NAMALWA (cell line): ENCODE measurements at regions not wholly inside any gene's neighbourhood (a gene's known extent, or its start where the extent isn't known, plus 50 kb on each side); places are given as distances from the start of the nearest gene placed in this dataset.
"Not testable (repeated sequence)": the region's sequence is repeated elsewhere in the genome, so short reads cannot be mapped to it uniquely, and the experiment has no call there.

Experiments
- DNase-seq: peaks from one replicate; pipeline ENCODE4 v3.0.0-alpha.2; 2015; ENCODE audit warnings: low spot score

GRCh38 chr5:14942212-14942611, 70.6 kb upstream of the ANKH start:
- DNase-seq = no peak

- no peak for DNase-seq
Observed at GRCh38 chr5:14937254-14937653, 65.7 kb upstream of the ANKH start.

DNA sequence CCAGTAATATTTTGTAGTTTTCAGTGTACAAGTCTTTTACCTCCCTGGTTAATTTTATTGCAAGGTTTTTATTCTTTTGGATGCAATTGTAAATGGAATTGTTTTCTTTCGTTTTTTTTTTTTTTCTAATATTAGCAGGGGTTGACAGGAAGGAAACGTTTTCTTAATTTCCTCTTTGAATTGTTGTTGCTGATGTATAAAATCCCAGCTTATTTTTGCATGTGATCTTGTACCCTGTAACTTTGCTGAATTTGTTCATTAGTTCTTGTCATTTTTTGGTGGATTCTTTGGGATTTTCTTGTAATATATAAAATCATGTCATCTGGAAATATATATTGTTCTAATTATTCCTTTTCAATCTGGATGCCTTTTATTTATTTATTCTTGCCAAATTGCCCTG, 65.0 kb upstream of the ANKH start:
- DNase-seq = no peak

- DNase-seq = no peak
Observed at GRCh38 chr5:14935341-14935740, 63.8 kb upstream of the ANKH start.

GRCh38 chr5:14932902-14933469, 61.4 kb upstream of the ANKH start:
- no peak for DNase-seq

GRCh38 chr5:14930486-14930885, 58.9 kb upstream of the ANKH start:
- no peak for DNase-seq

- no peak for DNase-seq
Observed at GRCh38 chr5:14929293-14930065, 57.9 kb upstream of the ANKH start.

DNA sequence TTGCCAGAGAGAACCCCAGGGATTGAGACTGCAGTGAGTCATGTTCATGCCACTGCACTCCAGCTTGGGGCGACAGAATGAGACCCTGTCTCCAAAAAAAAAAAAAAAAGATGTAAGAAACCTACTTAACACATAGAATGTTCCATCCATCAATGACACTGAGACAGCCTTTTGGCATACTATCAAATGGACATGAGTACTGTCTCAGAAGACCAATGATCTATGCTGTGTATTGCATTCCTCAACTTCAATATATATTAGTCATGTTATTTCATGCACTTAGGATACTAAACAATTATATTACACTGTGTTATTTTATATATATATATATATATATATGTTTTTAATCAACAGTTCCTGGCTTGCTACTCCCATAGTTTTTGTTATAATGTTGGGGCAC, 57.1 kb upstream of the ANKH start:
- no peak for DNase-seq

DNA sequence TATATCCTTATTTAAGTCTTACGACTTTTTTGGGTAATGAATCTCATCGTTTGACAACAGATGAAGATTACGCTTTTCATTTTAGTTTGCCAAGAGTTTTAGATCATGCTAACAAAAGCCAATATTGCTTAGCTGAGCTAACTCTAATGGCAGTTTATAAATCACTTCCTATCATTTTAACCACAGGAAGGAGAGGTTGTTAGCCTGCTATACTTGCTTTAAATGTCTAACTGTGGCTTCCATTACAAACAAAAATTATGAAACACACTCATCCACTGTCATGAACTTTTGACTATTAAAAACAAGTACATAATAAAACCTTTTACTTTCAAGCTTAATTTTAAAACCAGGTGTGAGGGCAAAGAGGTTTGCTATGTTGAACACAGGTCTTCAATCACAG, 53.7 kb upstream of the ANKH start:
- no peak for DNase-seq

DNA sequence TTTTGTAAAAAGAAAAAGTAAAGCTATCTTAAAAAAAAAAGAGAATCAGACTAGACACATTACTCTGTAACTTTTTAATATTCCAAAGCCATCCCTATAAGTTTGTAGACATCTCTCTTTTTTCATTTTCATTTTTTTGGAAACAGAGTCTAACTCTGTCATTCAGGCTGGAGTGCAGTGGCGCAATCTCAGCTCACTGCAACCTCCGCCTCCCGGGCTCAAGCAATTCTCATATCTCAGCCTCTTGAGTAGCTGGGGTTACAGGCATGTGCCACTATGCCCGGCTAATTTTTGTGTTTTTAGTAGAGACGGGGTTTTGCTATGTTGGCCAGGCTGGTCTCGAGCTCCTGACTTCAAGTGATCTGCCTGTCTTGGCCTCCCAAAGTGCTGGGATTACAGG, 51.4 kb upstream of the ANKH start:
- not testable (repeated sequence) for DNase-seq

GRCh38 chr5:14922456-14922855, 50.9 kb upstream of the ANKH start:
- DNase-seq = no peak
